Smooth muscle cell (in vitro differentiated cells): ENCODE measurements at regions not wholly inside any gene's neighbourhood (a gene's known extent, or its start where the extent isn't known, plus 50 kb on each side); places are given as distances from the start of the nearest gene placed in this dataset.
A peak's percentile ranks its signal among the peaks of the same experiment; 100 is the strongest.

Source experiments
- DNase-seq: peaks from one replicate; lab custom pipeline; 2025; ENCODE audit not compliant: unreplicated experiment; lab: John Stamatoyannopoulos, UW
- H2AFZ ChIP-seq: fragments of 200-600 bp; sonication (generic); 2 replicates; pipeline ENCODE4 v1.6.0; 2016; ENCODE audit warnings: antibody characterized with exemption, low read depth, mild to moderate bottlenecking
- H3F3A ChIP-seq: fragments of 200-600 bp; sonication (generic); 2 replicates; pipeline ENCODE4 v1.6.0; 2017; ENCODE audit warnings: antibody characterized with exemption, low read depth
- H3K27ac ChIP-seq: fragments of 200-600 bp; sonication (generic); 2 replicates; pipeline ENCODE4 v1.5.1; 2016; ENCODE audit warnings: low read depth, mild to moderate bottlenecking
- H3K27me3 ChIP-seq: fragments of 200-600 bp; sonication (generic); 2 replicates; pipeline ENCODE4 v1.6.1; 2016; ENCODE audit warnings: low read depth, mild to moderate bottlenecking
- H3K36me3 ChIP-seq: fragments of 200-600 bp; sonication (generic); 2 replicates; pipeline ENCODE4 v1.5.1; 2016; ENCODE audit warnings: low read depth
- H3K4me1 ChIP-seq: fragments of 200-600 bp; sonication (generic); 2 replicates; pipeline ENCODE4 v1.5.1; 2016; ENCODE audit warnings: low read depth
- H3K4me2 ChIP-seq: fragments of 200-600 bp; sonication (generic); 2 replicates; pipeline ENCODE4 v1.6.0; 2016; ENCODE audit warnings: mild to moderate bottlenecking
- H3K4me3 ChIP-seq: fragments of 200-600 bp; sonication (generic); 2 replicates; pipeline ENCODE4 v1.5.1; 2016; ENCODE audit warnings: mild to moderate bottlenecking
- H3K79me2 ChIP-seq: fragments of 200-600 bp; sonication (generic); 2 replicates; pipeline ENCODE4 v1.6.0; 2016; ENCODE audit warnings: low read depth, mild to moderate bottlenecking
- H3K9ac ChIP-seq: fragments of 200-600 bp; sonication (generic); 2 replicates; pipeline ENCODE4 v1.6.0; 2016; ENCODE audit warnings: low read depth
- H3K9me3 ChIP-seq: fragments of 200-600 bp; sonication (generic); replicated peaks from 2 replicates; pipeline ENCODE4 v1.5.1; 2016; ENCODE audit warnings: low read depth
- H4K20me1 ChIP-seq: fragments of 200-600 bp; sonication (generic); 2 replicates; pipeline ENCODE4 v1.6.0; 2016; ENCODE audit warnings: low read depth
- CTCF ChIP-seq: fragments of 200-600 bp; sonication (generic); IDR thresholded peaks from 2 replicates; pipeline ENCODE4 v1.5.1; 2017; ENCODE audit warnings: borderline replicate concordance, mild to moderate bottlenecking, antibody characterized with exemption; ENCODE audit not compliant: insufficient read depth, poor library complexity, severe bottlenecking
- WGBS: methylation state at CpG from one replicate; pipeline ENCODE4 v1.1.7; 2016; ENCODE audit warnings: low lambda C conversion rate; 5-methylcytosine and 5-hydroxymethylcytosine counted together

- H3K27ac ChIP-seq, result no peak overlapping the region
- no peak overlapping the region for H3K4me3 ChIP-seq
- no peaks in the 10 kb centered on the region for H3K36me3 ChIP-seq
- no peaks in the 10 kb centered on the region for H3K9me3 ChIP-seq
- no peak for DNase-seq
- H3K4me2 ChIP-seq, result no peak overlapping the region
- no peaks in the 10 kb centered on the region for H3K79me2 ChIP-seq
- TF ChIP-seq CTCF, result no peak
- H4K20me1 ChIP-seq, result no peaks in the 10 kb centered on the region
- H3K27me3 ChIP-seq, result no peaks in the 10 kb centered on the region
- WGBS, result 85% methylated on average over 2 of the region's 2 CpGs
- H3K4me1 ChIP-seq, result no peaks in the 10 kb centered on the region
- H3K9ac ChIP-seq, result no peak overlapping the region
- no peaks in the 10 kb centered on the region for H3F3A ChIP-seq
- H2AFZ ChIP-seq, result no peak overlapping the region
Measured at GRCh38 chr4:63505714-63506460, 903.4 kb downstream of the TECRL start.

GRCh38 chr4:63493265-63493664, 916.0 kb downstream of the TECRL start:
- Histone ChIP-seq H3K36me3 (no peaks in the 10 kb centered on the region), H3K4me1 (no peaks in the 10 kb centered on the region), H3K27me3 (no peaks in the 10 kb centered on the region), H3K79me2 (no peaks in the 10 kb centered on the region), H3K4me2 (no peak overlapping the region), H4K20me1 (no peaks in the 10 kb centered on the region), H2AFZ (peak overlapping the region; percentile 10), H3F3A (no peaks in the 10 kb centered on the region), H3K4me3 (no peak overlapping the region), H3K27ac (no peak overlapping the region), H3K9ac (no peak overlapping the region), H3K9me3 (no peaks in the 10 kb centered on the region)
- DNase-seq, result no peak
- no peak for TF ChIP-seq CTCF

- Histone ChIP-seq H3K36me3 (no peaks in the 10 kb centered on the region), H3K4me2 (no peak overlapping the region), H3K27ac (no peak overlapping the region), H4K20me1 (no peaks in the 10 kb centered on the region), H3K4me1 (no peaks in the 10 kb centered on the region), H2AFZ (no peak overlapping the region), H3K4me3 (no peak overlapping the region), H3K9ac (no peak overlapping the region), H3K27me3 (no peaks in the 10 kb centered on the region), H3K79me2 (no peaks in the 10 kb centered on the region), H3F3A (no peaks in the 10 kb centered on the region), H3K9me3 (no peaks in the 10 kb centered on the region)
- DNase-seq, result no peak
- no peak for TF ChIP-seq CTCF
Measured at GRCh38 chr4:63492515-63492914, 916.7 kb downstream of the TECRL start.

GRCh38 chr4:63464393-63464792, 944.9 kb downstream of the TECRL start:
- no peak for TF ChIP-seq CTCF
- no peak for DNase-seq
- H4K20me1 ChIP-seq, result no peaks in the 10 kb centered on the region

More at GRCh38 chr4:63464393-63464792, 944.9 kb downstream of the TECRL start:
- WGBS, result 79% methylated on average over 4 of the region's 4 CpGs
- Histone ChIP-seq H3K27ac (no peak overlapping the region), H3K36me3 (no peaks in the 10 kb centered on the region), H3F3A (no peaks in the 10 kb centered on the region), H2AFZ (no peak overlapping the region), H3K4me1 (no peaks in the 10 kb centered on the region), H3K79me2 (no peaks in the 10 kb centered on the region), H3K9me3 (no peaks in the 10 kb centered on the region), H3K9ac (no peak overlapping the region), H3K4me3 (no peak overlapping the region), H3K27me3 (no peaks in the 10 kb centered on the region), H3K4me2 (no peak overlapping the region)
